Karpas-422 (cell line): ENCODE measurements at regions not wholly inside any gene's neighbourhood (a gene's known extent, or its start where the extent isn't known, plus 50 kb on each side); places are given as distances from the start of the nearest gene placed in this dataset.
"Not testable (repeated sequence)": the region's sequence is repeated elsewhere in the genome, so short reads cannot be mapped to it uniquely, and the experiment has no call there.

Experiments used
- DNase-seq: peaks from one replicate; pipeline ENCODE4 v3.0.0-alpha.2; 2015
- H2AFZ ChIP-seq: fragments of 200-600 bp; sonication (generic); 2 replicates; pipeline ENCODE4 v1.6.1; 2014; ENCODE audit warnings: antibody characterized with exemption, low read length, mixed read lengths
- H3K27ac ChIP-seq: fragments of 200-600 bp; sonication (generic); 2 replicates; pipeline ENCODE4 v1.5.1; 2014; ENCODE audit warnings: mild to moderate bottlenecking, low read length, moderate library complexity
- H3K27me3 ChIP-seq: fragments of 200-600 bp; sonication (generic); 2 replicates; pipeline ENCODE4 v1.6.1; 2014; ENCODE audit warnings: low read length, mixed read lengths
- H3K36me3 ChIP-seq: fragments of 200-600 bp; sonication (generic); 2 replicates; pipeline ENCODE4 v1.6.1; 2014; ENCODE audit warnings: low read length, mixed read lengths; ENCODE audit not compliant: insufficient read depth
- H3K4me1 ChIP-seq: fragments of 200-600 bp; sonication (generic); 2 replicates; pipeline ENCODE4 v1.6.1; 2014; ENCODE audit warnings: mild to moderate bottlenecking, low read length, mixed read lengths
- H3K4me2 ChIP-seq: fragments of 200-600 bp; sonication (generic); 2 replicates; pipeline ENCODE4 v1.6.1; 2014; ENCODE audit warnings: low read length, low read depth, mild to moderate bottlenecking; ENCODE audit not compliant: poor library complexity, severe bottlenecking
- H3K4me3 ChIP-seq: fragments of 200-600 bp; sonication (generic); 2 replicates; pipeline ENCODE4 v1.5.1; 2014; ENCODE audit warnings: mild to moderate bottlenecking, antibody characterized with exemption, low read length, mixed read lengths
- H3K79me2 ChIP-seq: fragments of 200-600 bp; sonication (generic); 2 replicates; pipeline ENCODE4 v1.6.1; 2014; ENCODE audit warnings: mild to moderate bottlenecking, low read length, mixed read lengths
- H3K9ac ChIP-seq: fragments of 200-600 bp; sonication (generic); 2 replicates; pipeline ENCODE4 v1.6.0; 2014; ENCODE audit warnings: low read length
- H3K9me2 ChIP-seq: fragments of 200-600 bp; sonication (generic), shearing (Covaris generic); replicated peaks from 2 replicates; pipeline ENCODE4 v1.6.0; 2014; ENCODE audit warnings: mild to moderate bottlenecking, low read length, moderate library complexity; ENCODE audit not compliant: insufficient read depth
- H3K9me3 ChIP-seq: fragments of 300-700, 200-600 bp; sonication (generic); 2 replicates; pipeline ENCODE4 v1.6.1; 2014; ENCODE audit warnings: low read length, mixed read lengths
- H4K20me1 ChIP-seq: fragments of 200-600 bp; sonication (generic); 2 replicates; pipeline ENCODE4 v1.6.1; 2014; ENCODE audit warnings: mild to moderate bottlenecking, antibody characterized with exemption, low read length, low read depth; ENCODE audit not compliant: insufficient read depth

GRCh38 chr6:164616917-164617524 lies 692.4 kb downstream of the C6orf118 start:
- Histone ChIP-seq H3K9me3 (peaks cover 8% of the 10 kb centered on the region; the same call in 1 of the 2 replicates), H2AFZ (no peak overlapping the region), H3K9ac (no peak overlapping the region), H3K27ac (no peak overlapping the region), H4K20me1 (no peaks in the 10 kb centered on the region), H3K4me2 (no peak overlapping the region), H3K79me2 (no peaks in the 10 kb centered on the region), H3K27me3 (no peaks in the 10 kb centered on the region), H3K36me3 (no peaks in the 10 kb centered on the region), H3K4me1 (no peaks in the 10 kb centered on the region), H3K9me2 (no peaks in the 10 kb centered on the region), H3K4me3 (no peak overlapping the region)
- no peak for DNase-seq

- no peak overlapping the region for H3K27ac ChIP-seq
- H4K20me1 ChIP-seq: no peaks in the 10 kb centered on the region
- no peak overlapping the region for H3K4me3 ChIP-seq
- H3K9me2 ChIP-seq: no peaks in the 10 kb centered on the region
- DNase-seq: no peak
- no peaks in the 10 kb centered on the region for H3K79me2 ChIP-seq
- no peak overlapping the region for H3K9ac ChIP-seq
- no peaks in the 10 kb centered on the region for H3K27me3 ChIP-seq
- H3K36me3 ChIP-seq: no peaks in the 10 kb centered on the region
- H3K9me3 ChIP-seq: peaks cover 4% of the 10 kb centered on the region; the same call in 1 of the 2 replicates
- H2AFZ ChIP-seq: no peak overlapping the region
- H3K4me1 ChIP-seq: no peaks in the 10 kb centered on the region
- no peak overlapping the region for H3K4me2 ChIP-seq
Measured at GRCh38 chr6:164612751-164613150, 696.7 kb downstream of the C6orf118 start.

- not testable (repeated sequence) for H3K79me2 ChIP-seq, H3K27ac ChIP-seq, H3K36me3 ChIP-seq, H2AFZ ChIP-seq, H3K4me3 ChIP-seq, H3K4me1 ChIP-seq, H3K4me2 ChIP-seq, H4K20me1 ChIP-seq, H3K9ac ChIP-seq, H3K9me2 ChIP-seq, H3K9me3 ChIP-seq, DNase-seq, H3K27me3 ChIP-seq
Measured at GRCh38 chr6:164610859-164611258, 698.5 kb downstream of the C6orf118 start.

GRCh38 chr6:164602415-164602814 lies 707.0 kb downstream of the C6orf118 start:
- H3K79me2 ChIP-seq, H2AFZ ChIP-seq, H3K9ac ChIP-seq, H3K27me3 ChIP-seq, H3K9me2 ChIP-seq, H3K27ac ChIP-seq, H3K36me3 ChIP-seq, H3K9me3 ChIP-seq, H4K20me1 ChIP-seq, H3K4me3 ChIP-seq, H3K4me1 ChIP-seq, DNase-seq, H3K4me2 ChIP-seq: not testable (repeated sequence)

GRCh38 chr6:164581563-164581962 lies 727.8 kb downstream of the C6orf118 start:
- H3K27me3 ChIP-seq: no peaks in the 10 kb centered on the region
- DNase-seq: no peak
- no peaks in the 10 kb centered on the region for H4K20me1 ChIP-seq
- no peak overlapping the region for H3K4me2 ChIP-seq
- H3K27ac ChIP-seq: no peak overlapping the region
- H3K9me3 ChIP-seq: peaks cover 5% of the 10 kb centered on the region
- no peaks in the 10 kb centered on the region for H3K36me3 ChIP-seq
- no peaks in the 10 kb centered on the region for H3K79me2 ChIP-seq
- no peaks in the 10 kb centered on the region for H3K4me1 ChIP-seq
- no peaks in the 10 kb centered on the region for H3K9me2 ChIP-seq
- no peak overlapping the region for H3K9ac ChIP-seq
- H3K4me3 ChIP-seq: no peak overlapping the region
- no peak overlapping the region for H2AFZ ChIP-seq

GRCh38 chr6:164579035-164579434 lies 730.4 kb downstream of the C6orf118 start:
- Histone ChIP-seq H3K36me3 (no peaks in the 10 kb centered on the region), H3K9me3 (peaks cover 13% of the 10 kb centered on the region), H3K4me2 (no peak overlapping the region), H3K27ac (no peak overlapping the region), H3K9me2 (no peaks in the 10 kb centered on the region), H3K9ac (no peak overlapping the region), H3K4me1 (no peaks in the 10 kb centered on the region), H4K20me1 (no peaks in the 10 kb centered on the region), H3K79me2 (no peaks in the 10 kb centered on the region), H3K4me3 (no peak overlapping the region), H2AFZ (no peak overlapping the region), H3K27me3 (no peaks in the 10 kb centered on the region)
- no peak for DNase-seq

- Histone ChIP-seq H3K79me2 (no peaks in the 10 kb centered on the region), H3K9me2 (no peaks in the 10 kb centered on the region), H3K27me3 (no peaks in the 10 kb centered on the region), H3K27ac (no peak overlapping the region), H3K9me3 (peaks cover 13% of the 10 kb centered on the region), H4K20me1 (no peaks in the 10 kb centered on the region), H3K4me2 (no peak overlapping the region), H2AFZ (no peak overlapping the region), H3K4me3 (no peak overlapping the region), H3K4me1 (no peaks in the 10 kb centered on the region), H3K9ac (no peak overlapping the region), H3K36me3 (no peaks in the 10 kb centered on the region)
- no peak for DNase-seq
Measured at GRCh38 chr6:164578616-164579015, 730.8 kb downstream of the C6orf118 start.

GRCh38 chr6:164570801-164571200 lies 738.6 kb downstream of the C6orf118 start:
- no peak overlapping the region for H3K9ac ChIP-seq
- DNase-seq: no peak
- peaks cover 11% of the 10 kb centered on the region; the same call in 1 of the 2 replicates for H3K9me3 ChIP-seq
- no peak overlapping the region for H2AFZ ChIP-seq
- no peak overlapping the region for H3K4me3 ChIP-seq
- H4K20me1 ChIP-seq: no peaks in the 10 kb centered on the region
- H3K4me1 ChIP-seq: no peaks in the 10 kb centered on the region
- no peaks in the 10 kb centered on the region for H3K9me2 ChIP-seq
- no peaks in the 10 kb centered on the region for H3K79me2 ChIP-seq
- no peak overlapping the region for H3K4me2 ChIP-seq
- no peak overlapping the region for H3K27ac ChIP-seq
- H3K27me3 ChIP-seq: no peaks in the 10 kb centered on the region
- H3K36me3 ChIP-seq: no peaks in the 10 kb centered on the region

GRCh38 chr6:164569509-164569908 lies 739.9 kb downstream of the C6orf118 start:
- no peak overlapping the region for H3K27ac ChIP-seq
- no peak overlapping the region for H2AFZ ChIP-seq
- H4K20me1 ChIP-seq: no peaks in the 10 kb centered on the region
- no peaks in the 10 kb centered on the region for H3K27me3 ChIP-seq
- DNase-seq: no peak
- H3K9ac ChIP-seq: no peak overlapping the region
- H3K9me3 ChIP-seq: peaks cover 7% of the 10 kb centered on the region; the same call in 1 of the 2 replicates
- no peaks in the 10 kb centered on the region for H3K4me1 ChIP-seq
- no peaks in the 10 kb centered on the region for H3K36me3 ChIP-seq
- no peaks in the 10 kb centered on the region for H3K79me2 ChIP-seq
- no peaks in the 10 kb centered on the region for H3K9me2 ChIP-seq
- H3K4me3 ChIP-seq: no peak overlapping the region
- H3K4me2 ChIP-seq: no peak overlapping the region
